GM23338 (cell line): ENCODE measurements at regions not wholly inside any gene's neighbourhood (a gene's known extent, or its start where the extent isn't known, plus 50 kb on each side); places are given as distances from the start of the nearest gene placed in this dataset.

Experiments
- ATAC-seq: fragments of 200-7000 bp; cut with Tn5 transposase; 3 replicates; pipeline ENCODE4 v1.9.1; 2020
- DNase-seq: peaks from one replicate; pipeline ENCODE4 v3.0.0-alpha.2; 2015; ENCODE audit warnings: low spot score
- H2AFZ ChIP-seq: fragments of 200-600 bp; sonication (generic); 2 replicates; pipeline ENCODE4 v1.8.0; 2016; ENCODE audit warnings: antibody characterized with exemption, mild to moderate bottlenecking, moderate library complexity
- H3F3A ChIP-seq: fragments of 200-600 bp; sonication (generic); replicated peaks from 2 replicates; pipeline ENCODE4 v1.8.0; 2017; ENCODE audit warnings: antibody characterized with exemption, mixed run types, low read depth
- H3K27ac ChIP-seq: fragments of 200-600 bp; sonication (generic); 2 replicates; pipeline ENCODE4 v1.6.1; 2016; ENCODE audit warnings: low read depth
- H3K27me3 ChIP-seq: fragments of 200-600 bp; sonication (generic); 2 replicates; pipeline ENCODE4 v1.8.0; 2016; ENCODE audit warnings: mild to moderate bottlenecking, mixed run types, moderate library complexity; ENCODE audit not compliant: insufficient read depth
- H3K36me3 ChIP-seq: fragments of 200-600 bp; sonication (generic); 2 replicates; pipeline ENCODE4 v1.8.0; 2016; ENCODE audit warnings: mild to moderate bottlenecking; ENCODE audit not compliant: insufficient read depth
- H3K4me1 ChIP-seq: fragments of 200-600 bp; sonication (generic); 2 replicates; pipeline ENCODE4 v1.8.0; 2016; ENCODE audit warnings: mild to moderate bottlenecking, moderate library complexity; ENCODE audit not compliant: insufficient read depth
- H3K4me2 ChIP-seq: fragments of 200-600 bp; sonication (generic); 2 replicates; pipeline ENCODE4 v1.7.1; 2017; ENCODE audit warnings: mixed run types
- H3K4me3 ChIP-seq: fragments of 200-600 bp; sonication (generic); 2 replicates; pipeline ENCODE4 v1.6.1; 2016; ENCODE audit warnings: mixed run types
- H3K79me2 ChIP-seq: fragments of 200-600 bp; sonication (generic); replicated peaks from 2 replicates; pipeline ENCODE4 v1.8.0; 2017; ENCODE audit warnings: mild to moderate bottlenecking; ENCODE audit not compliant: insufficient read depth
- H3K9me2 ChIP-seq: fragments of 200-600 bp; sonication (generic); 2 replicates; pipeline ENCODE4 v1.8.0; 2017; ENCODE audit not compliant: insufficient read depth
- H4K20me1 ChIP-seq: fragments of 200-600 bp; sonication (generic); replicated peaks from 2 replicates; pipeline ENCODE4 v1.8.0; 2017; ENCODE audit warnings: mild to moderate bottlenecking; ENCODE audit not compliant: insufficient read depth
- H3K27ac Mint-ChIP-seq: 2 replicates; pipeline ENCODE4 v1.8.0; 2020; ENCODE audit warnings: inconsistent platforms, mild to moderate bottlenecking, moderate library complexity, mixed read lengths
- H3K27me3 Mint-ChIP-seq: 3 replicates; pipeline ENCODE4 v1.8.0; 2022; ENCODE audit warnings: low read depth, mild to moderate bottlenecking, moderate library complexity, mixed read lengths, inconsistent platforms; ENCODE audit not compliant: insufficient read depth, poor library complexity
- H3K36me3 Mint-ChIP-seq: 3 replicates; pipeline ENCODE4 v1.8.0; 2021; ENCODE audit warnings: low read depth, mild to moderate bottlenecking, inconsistent platforms, moderate library complexity, mixed read lengths
- H3K4me1 Mint-ChIP-seq: 3 replicates; pipeline ENCODE4 v1.8.0; 2020; ENCODE audit warnings: mild to moderate bottlenecking, inconsistent platforms, mixed read lengths
- H3K4me3 Mint-ChIP-seq: 3 replicates; pipeline ENCODE4 v1.8.0; 2021; ENCODE audit warnings: moderate library complexity, mild to moderate bottlenecking, inconsistent platforms, mixed read lengths
- H3K9me3 Mint-ChIP-seq: 3 replicates; pipeline ENCODE4 v1.8.0; 2020; ENCODE audit warnings: moderate library complexity, mild to moderate bottlenecking, inconsistent platforms, mixed read lengths
- CREB1 ChIP-seq: fragments of 250-450 bp; sonication (Bioruptor Pico); IDR thresholded peaks from 2 replicates; pipeline ENCODE4 v1.5.0; 2020; ENCODE audit warnings: low read depth, mild to moderate bottlenecking, moderate library complexity
- EZH2 ChIP-seq: fragments of 200-600 bp; sonication (generic); IDR thresholded peaks from one replicate; pipeline ENCODE4 v1.8.0; 2017; ENCODE audit warnings: antibody characterized with exemption, mild to moderate bottlenecking, low read depth; ENCODE audit not compliant: unreplicated experiment
- ZNF114 ChIP-seq: fragments of 250-450 bp; sonication (Bioruptor Pico); IDR thresholded peaks from 2 replicates; pipeline ENCODE4 v1.5.0; 2020; ENCODE audit warnings: mild to moderate bottlenecking, moderate library complexity
- ZNF331 ChIP-seq: fragments of 250-450 bp; sonication (Bioruptor Pico); IDR thresholded peaks from 2 replicates; pipeline ENCODE4 v1.5.0; 2020; ENCODE audit warnings: low read depth, mild to moderate bottlenecking, moderate library complexity
- TF ChIP-seq, protein P1 (sequence below), 2 experiments: fragments of 200-600 bp in 1 of 2; sonication (generic) in 1 of 2; conservative IDR thresholded peaks; 2 replicates each; pipeline versions ENCODE4 v1.5.1 to v1.6.1; 2016 to 2017; ENCODE audit warnings: antibody characterized with exemption in 2 of 2, low read depth in 2 of 2, mild to moderate bottlenecking in 2 of 2, moderate library complexity in 1 of 2
- TF ChIP-seq, protein P2 (sequence below): fragments of 250-450 bp; sonication (Bioruptor Pico); IDR thresholded peaks from 2 replicates; pipeline ENCODE4 v1.5.0; 2020; ENCODE audit warnings: mild to moderate bottlenecking, moderate library complexity
- TF ChIP-seq, protein P3 (sequence below): IDR thresholded peaks from one replicate; pipeline ENCODE4 v1.6.1; 2018; ENCODE audit warnings: antibody characterized with exemption; ENCODE audit not compliant: unreplicated experiment
- TF ChIP-seq, protein P4 (sequence below): IDR thresholded peaks from 2 replicates; pipeline ENCODE4 v1.6.1; 2016; ENCODE audit warnings: antibody characterized with exemption

DNA sequence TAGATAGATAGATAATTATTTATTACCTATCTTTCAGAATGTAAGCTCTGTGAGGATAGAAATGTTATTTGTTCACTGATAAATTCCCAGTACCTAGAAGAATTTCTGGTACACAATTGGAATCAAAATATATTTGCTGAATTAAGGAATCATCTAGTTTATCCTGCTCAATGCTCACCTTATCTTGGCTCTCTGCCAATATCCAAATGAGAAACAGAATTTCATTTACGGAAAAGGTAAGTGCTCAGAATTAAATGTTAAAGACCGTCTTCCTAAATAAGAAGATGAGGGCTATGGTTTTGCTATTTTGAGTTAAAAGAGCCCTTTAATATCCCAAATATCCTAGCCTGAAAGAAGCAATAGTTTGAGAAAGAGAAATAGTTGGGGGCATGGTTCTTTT is 232.1 kb upstream of the PDE4D start:
- H3K4me3 ChIP-seq, result no peak overlapping the region
- no peak overlapping the region for H2AFZ ChIP-seq
- Mint-ChIP-seq H3K4me1 (no peaks in the 10 kb centered on the region), H3K27me3 (no peaks in the 10 kb centered on the region), H3K4me3 (no peak overlapping the region), H3K36me3 (no peaks in the 10 kb centered on the region), H3K27ac (no peak overlapping the region), H3K9me3 (no peaks in the 10 kb centered on the region)
- H3K27ac ChIP-seq, result no peak overlapping the region
- no peak for DNase-seq
- H4K20me1 ChIP-seq, result no peaks in the 10 kb centered on the region
- ATAC-seq, result no peak
- no peaks in the 10 kb centered on the region for H3K36me3 ChIP-seq
- no peaks in the 10 kb centered on the region for H3K79me2 ChIP-seq
- H3F3A ChIP-seq, result no peaks in the 10 kb centered on the region
- no peak for TF ChIP-seq ZNF114
- no peak for TF ChIP-seq ZNF331 (CRISPR knock-in tag)
- no peaks in the 10 kb centered on the region for H3K4me1 ChIP-seq
- no peaks in the 10 kb centered on the region for H3K27me3 ChIP-seq
- no peaks in the 10 kb centered on the region; the same call in 1 of the 2 replicates for H3K9me2 ChIP-seq
- H3K4me2 ChIP-seq, result no peak overlapping the region

DNA sequence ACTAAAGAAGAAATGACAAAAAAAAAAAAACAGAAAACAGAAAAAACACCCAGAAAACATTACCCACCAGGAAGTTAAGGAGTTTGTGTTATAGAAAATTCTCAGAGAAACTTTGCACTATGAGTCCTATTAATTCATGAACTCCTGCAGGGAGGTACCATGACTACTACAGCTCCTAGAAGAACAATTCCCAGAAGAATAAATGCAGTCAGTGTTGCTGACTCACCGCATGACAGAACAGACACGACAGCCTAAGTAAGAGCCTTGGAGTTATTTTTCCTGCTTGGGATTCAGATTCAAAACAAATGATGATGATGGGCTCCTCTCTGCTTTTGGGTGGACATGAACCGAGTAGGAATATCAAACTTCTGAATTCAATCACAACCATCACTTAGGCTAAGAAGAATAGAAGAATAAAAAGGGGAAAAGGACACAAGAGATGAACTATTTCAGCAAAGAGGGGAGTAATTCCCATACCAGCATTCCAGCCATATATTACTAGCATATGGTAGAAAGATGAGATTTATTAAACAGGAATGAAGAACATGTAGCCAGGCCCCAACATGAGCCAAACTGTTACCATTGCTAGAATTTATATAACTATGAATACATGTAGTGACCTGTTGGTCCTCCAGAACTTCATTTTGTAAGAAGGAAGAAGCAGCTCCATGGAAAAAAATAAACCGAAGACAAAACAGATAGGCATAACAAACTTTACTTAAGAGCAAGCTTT is 209.6 kb upstream of the PDE4D start:
- Histone ChIP-seq H2AFZ (no peak overlapping the region), H3K4me3 (no peak overlapping the region), H3K4me1 (no peaks in the 10 kb centered on the region), H4K20me1 (no peaks in the 10 kb centered on the region), H3K79me2 (no peaks in the 10 kb centered on the region), H3K9me2 (peaks cover 7% of the 10 kb centered on the region; the same call in 1 of the 2 replicates), H3K4me2 (no peak overlapping the region), H3K27me3 (no peaks in the 10 kb centered on the region), H3K36me3 (no peaks in the 10 kb centered on the region; the same call in 1 of the 2 replicates), H3F3A (no peaks in the 10 kb centered on the region), H3K27ac (no peak overlapping the region)
- DNase-seq (no peak), ATAC-seq (no peak)
- Mint-ChIP-seq H3K9me3 (peaks cover 38% of the 10 kb centered on the region), H3K36me3 (peaks cover 26% of the 10 kb centered on the region), H3K4me1 (no peaks in the 10 kb centered on the region), H3K27ac (no peak overlapping the region), H3K27me3 (no peaks in the 10 kb centered on the region), H3K4me3 (no peak overlapping the region)
- TF ChIP-seq, protein P1, sequence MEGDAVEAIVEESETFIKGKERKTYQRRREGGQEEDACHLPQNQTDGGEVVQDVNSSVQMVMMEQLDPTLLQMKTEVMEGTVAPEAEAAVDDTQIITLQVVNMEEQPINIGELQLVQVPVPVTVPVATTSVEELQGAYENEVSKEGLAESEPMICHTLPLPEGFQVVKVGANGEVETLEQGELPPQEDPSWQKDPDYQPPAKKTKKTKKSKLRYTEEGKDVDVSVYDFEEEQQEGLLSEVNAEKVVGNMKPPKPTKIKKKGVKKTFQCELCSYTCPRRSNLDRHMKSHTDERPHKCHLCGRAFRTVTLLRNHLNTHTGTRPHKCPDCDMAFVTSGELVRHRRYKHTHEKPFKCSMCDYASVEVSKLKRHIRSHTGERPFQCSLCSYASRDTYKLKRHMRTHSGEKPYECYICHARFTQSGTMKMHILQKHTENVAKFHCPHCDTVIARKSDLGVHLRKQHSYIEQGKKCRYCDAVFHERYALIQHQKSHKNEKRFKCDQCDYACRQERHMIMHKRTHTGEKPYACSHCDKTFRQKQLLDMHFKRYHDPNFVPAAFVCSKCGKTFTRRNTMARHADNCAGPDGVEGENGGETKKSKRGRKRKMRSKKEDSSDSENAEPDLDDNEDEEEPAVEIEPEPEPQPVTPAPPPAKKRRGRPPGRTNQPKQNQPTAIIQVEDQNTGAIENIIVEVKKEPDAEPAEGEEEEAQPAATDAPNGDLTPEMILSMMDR (conservative IDR thresholded peaks at IDR 0.05; ENCODE audit: low read depth in 2 of 2), result no peak
- TF ChIP-seq, protein P2, sequence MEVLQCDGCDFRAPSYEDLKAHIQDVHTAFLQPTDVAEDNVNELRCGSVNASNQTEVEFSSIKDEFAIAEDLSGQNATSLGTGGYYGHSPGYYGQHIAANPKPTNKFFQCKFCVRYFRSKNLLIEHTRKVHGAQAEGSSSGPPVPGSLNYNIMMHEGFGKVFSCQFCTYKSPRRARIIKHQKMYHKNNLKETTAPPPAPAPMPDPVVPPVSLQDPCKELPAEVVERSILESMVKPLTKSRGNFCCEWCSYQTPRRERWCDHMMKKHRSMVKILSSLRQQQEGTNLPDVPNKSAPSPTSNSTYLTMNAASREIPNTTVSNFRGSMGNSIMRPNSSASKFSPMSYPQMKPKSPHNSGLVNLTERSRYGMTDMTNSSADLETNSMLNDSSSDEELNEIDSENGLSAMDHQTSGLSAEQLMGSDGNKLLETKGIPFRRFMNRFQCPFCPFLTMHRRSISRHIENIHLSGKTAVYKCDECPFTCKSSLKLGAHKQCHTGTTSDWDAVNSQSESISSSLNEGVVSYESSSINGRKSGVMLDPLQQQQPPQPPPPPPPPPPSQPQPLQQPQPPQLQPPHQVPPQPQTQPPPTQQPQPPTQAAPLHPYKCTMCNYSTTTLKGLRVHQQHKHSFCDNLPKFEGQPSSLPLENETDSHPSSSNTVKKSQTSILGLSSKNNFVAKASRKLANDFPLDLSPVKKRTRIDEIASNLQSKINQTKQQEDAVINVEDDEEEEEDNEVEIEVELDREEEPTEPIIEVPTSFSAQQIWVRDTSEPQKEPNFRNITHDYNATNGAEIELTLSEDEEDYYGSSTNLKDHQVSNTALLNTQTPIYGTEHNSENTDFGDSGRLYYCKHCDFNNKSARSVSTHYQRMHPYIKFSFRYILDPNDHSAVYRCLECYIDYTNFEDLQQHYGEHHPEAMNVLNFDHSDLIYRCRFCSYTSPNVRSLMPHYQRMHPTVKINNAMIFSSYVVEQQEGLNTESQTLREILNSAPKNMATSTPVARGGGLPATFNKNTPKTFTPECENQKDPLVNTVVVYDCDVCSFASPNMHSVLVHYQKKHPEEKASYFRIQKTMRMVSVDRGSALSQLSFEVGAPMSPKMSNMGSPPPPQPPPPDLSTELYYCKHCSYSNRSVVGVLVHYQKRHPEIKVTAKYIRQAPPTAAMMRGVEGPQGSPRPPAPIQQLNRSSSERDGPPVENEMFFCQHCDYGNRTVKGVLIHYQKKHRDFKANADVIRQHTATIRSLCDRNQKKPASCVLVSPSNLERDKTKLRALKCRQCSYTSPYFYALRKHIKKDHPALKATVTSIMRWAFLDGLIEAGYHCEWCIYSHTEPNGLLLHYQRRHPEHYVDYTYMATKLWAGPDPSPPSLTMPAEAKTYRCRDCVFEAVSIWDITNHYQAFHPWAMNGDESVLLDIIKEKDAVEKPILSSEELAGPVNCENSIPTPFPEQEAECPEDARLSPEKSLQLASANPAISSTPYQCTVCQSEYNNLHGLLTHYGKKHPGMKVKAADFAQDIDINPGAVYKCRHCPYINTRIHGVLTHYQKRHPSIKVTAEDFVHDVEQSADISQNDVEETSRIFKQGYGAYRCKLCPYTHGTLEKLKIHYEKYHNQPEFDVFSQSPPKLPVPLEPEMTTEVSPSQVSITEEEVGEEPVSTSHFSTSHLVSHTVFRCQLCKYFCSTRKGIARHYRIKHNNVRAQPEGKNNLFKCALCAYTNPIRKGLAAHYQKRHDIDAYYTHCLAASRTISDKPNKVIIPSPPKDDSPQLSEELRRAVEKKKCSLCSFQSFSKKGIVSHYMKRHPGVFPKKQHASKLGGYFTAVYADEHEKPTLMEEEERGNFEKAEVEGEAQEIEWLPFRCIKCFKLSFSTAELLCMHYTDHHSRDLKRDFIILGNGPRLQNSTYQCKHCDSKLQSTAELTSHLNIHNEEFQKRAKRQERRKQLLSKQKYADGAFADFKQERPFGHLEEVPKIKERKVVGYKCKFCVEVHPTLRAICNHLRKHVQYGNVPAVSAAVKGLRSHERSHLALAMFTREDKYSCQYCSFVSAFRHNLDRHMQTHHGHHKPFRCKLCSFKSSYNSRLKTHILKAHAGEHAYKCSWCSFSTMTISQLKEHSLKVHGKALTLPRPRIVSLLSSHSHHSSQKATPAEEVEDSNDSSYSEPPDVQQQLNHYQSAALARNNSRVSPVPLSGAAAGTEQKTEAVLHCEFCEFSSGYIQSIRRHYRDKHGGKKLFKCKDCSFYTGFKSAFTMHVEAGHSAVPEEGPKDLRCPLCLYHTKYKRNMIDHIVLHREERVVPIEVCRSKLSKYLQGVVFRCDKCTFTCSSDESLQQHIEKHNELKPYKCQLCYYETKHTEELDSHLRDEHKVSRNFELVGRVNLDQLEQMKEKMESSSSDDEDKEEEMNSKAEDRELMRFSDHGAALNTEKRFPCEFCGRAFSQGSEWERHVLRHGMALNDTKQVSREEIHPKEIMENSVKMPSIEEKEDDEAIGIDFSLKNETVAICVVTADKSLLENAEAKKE, result no peak
- TF ChIP-seq EZH2 (no peak), CREB1 (CRISPR knock-in tag) (no peak), ZNF331 (CRISPR knock-in tag) (no peak), ZNF114 (no peak)
- TF ChIP-seq, protein P3, sequence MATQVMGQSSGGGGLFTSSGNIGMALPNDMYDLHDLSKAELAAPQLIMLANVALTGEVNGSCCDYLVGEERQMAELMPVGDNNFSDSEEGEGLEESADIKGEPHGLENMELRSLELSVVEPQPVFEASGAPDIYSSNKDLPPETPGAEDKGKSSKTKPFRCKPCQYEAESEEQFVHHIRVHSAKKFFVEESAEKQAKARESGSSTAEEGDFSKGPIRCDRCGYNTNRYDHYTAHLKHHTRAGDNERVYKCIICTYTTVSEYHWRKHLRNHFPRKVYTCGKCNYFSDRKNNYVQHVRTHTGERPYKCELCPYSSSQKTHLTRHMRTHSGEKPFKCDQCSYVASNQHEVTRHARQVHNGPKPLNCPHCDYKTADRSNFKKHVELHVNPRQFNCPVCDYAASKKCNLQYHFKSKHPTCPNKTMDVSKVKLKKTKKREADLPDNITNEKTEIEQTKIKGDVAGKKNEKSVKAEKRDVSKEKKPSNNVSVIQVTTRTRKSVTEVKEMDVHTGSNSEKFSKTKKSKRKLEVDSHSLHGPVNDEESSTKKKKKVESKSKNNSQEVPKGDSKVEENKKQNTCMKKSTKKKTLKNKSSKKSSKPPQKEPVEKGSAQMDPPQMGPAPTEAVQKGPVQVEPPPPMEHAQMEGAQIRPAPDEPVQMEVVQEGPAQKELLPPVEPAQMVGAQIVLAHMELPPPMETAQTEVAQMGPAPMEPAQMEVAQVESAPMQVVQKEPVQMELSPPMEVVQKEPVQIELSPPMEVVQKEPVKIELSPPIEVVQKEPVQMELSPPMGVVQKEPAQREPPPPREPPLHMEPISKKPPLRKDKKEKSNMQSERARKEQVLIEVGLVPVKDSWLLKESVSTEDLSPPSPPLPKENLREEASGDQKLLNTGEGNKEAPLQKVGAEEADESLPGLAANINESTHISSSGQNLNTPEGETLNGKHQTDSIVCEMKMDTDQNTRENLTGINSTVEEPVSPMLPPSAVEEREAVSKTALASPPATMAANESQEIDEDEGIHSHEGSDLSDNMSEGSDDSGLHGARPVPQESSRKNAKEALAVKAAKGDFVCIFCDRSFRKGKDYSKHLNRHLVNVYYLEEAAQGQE, result no peak
- TF ChIP-seq, protein P4, sequence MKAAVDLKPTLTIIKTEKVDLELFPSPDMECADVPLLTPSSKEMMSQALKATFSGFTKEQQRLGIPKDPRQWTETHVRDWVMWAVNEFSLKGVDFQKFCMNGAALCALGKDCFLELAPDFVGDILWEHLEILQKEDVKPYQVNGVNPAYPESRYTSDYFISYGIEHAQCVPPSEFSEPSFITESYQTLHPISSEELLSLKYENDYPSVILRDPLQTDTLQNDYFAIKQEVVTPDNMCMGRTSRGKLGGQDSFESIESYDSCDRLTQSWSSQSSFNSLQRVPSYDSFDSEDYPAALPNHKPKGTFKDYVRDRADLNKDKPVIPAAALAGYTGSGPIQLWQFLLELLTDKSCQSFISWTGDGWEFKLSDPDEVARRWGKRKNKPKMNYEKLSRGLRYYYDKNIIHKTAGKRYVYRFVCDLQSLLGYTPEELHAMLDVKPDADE, result no peak
